Lower leg skin (tissue), 4 donors: ENCODE measurements at regions not wholly inside any gene's neighbourhood (a gene's known extent, or its start where the extent isn't known, plus 50 kb on each side); places are given as distances from the start of the nearest gene placed in this dataset.

Source experiments
- DNase-seq, 2 donors: peaks; one replicate each; pipeline ENCODE4 v3.0.0-alpha.2; 2019; ENCODE audit warnings: low spot score in 2 of 2
- H3K4me3 ChIP-seq: fragments of 200-600 bp; sonication (generic); 2 replicates; pipeline ENCODE4 v1.5.1; 2017; ENCODE audit warnings: mild to moderate bottlenecking, low read depth; ENCODE audit not compliant: poor library complexity, severe bottlenecking
- CTCF ChIP-seq, 3 donors: fragments of 450-650 bp; IDR thresholded peaks; one replicate each; pipeline ENCODE4 v1.5.1; 2016; ENCODE audit warnings: antibody characterized with exemption in 3 of 3, mild to moderate bottlenecking in 3 of 3, moderate library complexity in 2 of 3
- POLR2A ChIP-seq, 2 donors: fragments of 450-650 bp; IDR thresholded peaks; one replicate each; pipeline ENCODE4 v1.6.1; 2016 to 2017; ENCODE audit warnings: antibody characterized with exemption in 2 of 2, mild to moderate bottlenecking in 1 of 2, moderate library complexity in 1 of 2
- WGBS, 2 donors: methylation state at CpG; one replicate each; pipeline ENCODE4 v1.1.5; 2018; 5-methylcytosine and 5-hydroxymethylcytosine counted together
- intact Hi-C: fragments of 100-400 bp; cut with DNase I; formaldehyde crosslinking; loops from one replicate; pipeline ENCODE4 v1.15.0; 2023; ENCODE audit warnings: low total_unique reads

- TF ChIP-seq CTCF (IDR thresholded peaks at IDR 0.05) (no peak), POLR2A (IDR thresholded peaks at IDR 0.05) (no peak)
- intact Hi-C loops: no loop called here
- H3K4me3 ChIP-seq: no peak overlapping the region
- no peak for DNase-seq
- 71 to 74% methylated on average over 2 of the region's 2 CpGs for WGBS, 2 donors
Measured at GRCh38 chr4:86483773-86484172, 110.3 kb upstream of the PTPN13 start.

GRCh38 chr4:86484241-86484640 is 109.9 kb upstream of the PTPN13 start:
- no peak overlapping the region for H3K4me3 ChIP-seq
- intact Hi-C loops: no loop called here
- TF ChIP-seq CTCF (IDR thresholded peaks at IDR 0.05) (no peak), POLR2A (IDR thresholded peaks at IDR 0.05) (no peak)
- WGBS, 2 donors: 82 to 88% methylated on average over 3 of the region's 3 CpGs
- no peak for DNase-seq

GRCh38 chr4:86487738-86488348 is 106.3 kb upstream of the PTPN13 start:
- 86 to 87% methylated on average over 3 of the region's 3 CpGs for WGBS, 2 donors
- H3K4me3 ChIP-seq: no peak overlapping the region
- TF ChIP-seq POLR2A (IDR thresholded peaks at IDR 0.05) (no peak), CTCF (IDR thresholded peaks at IDR 0.05) (no peak)
- DNase-seq: no peak
- intact Hi-C loops: no loop called here

- intact Hi-C loops: no loop called here
- TF ChIP-seq POLR2A (IDR thresholded peaks at IDR 0.05) (no peak), CTCF (IDR thresholded peaks at IDR 0.05) (no peak)
Measured at GRCh38 chr4:86493460-86493859, 100.7 kb upstream of the PTPN13 start.

GRCh38 chr4:86496094-86497080 is 97.7 kb upstream of the PTPN13 start:
- no peak for TF ChIP-seq POLR2A (IDR thresholded peaks at IDR 0.05)
- TF ChIP-seq CTCF (IDR thresholded peaks at IDR 0.05): peak in 1 of 3 donors; percentile 61
- DNase-seq: peak in 1 of 2 donors; percentile 35
- 20 to 22% methylated on average over 5 of the region's 5 CpGs for WGBS, 2 donors
- intact Hi-C loops: loop anchor here (5.0 kb wide), 1 partner anchor 396 kb away; the partner anchor contains the start of gene C4orf36
- no peak overlapping the region for H3K4me3 ChIP-seq

More at GRCh38 chr4:86493460-86493859, 100.7 kb upstream of the PTPN13 start:
- no peak overlapping the region for H3K4me3 ChIP-seq
- no peak for DNase-seq
